HepG2 (cell line): ENCODE measurements at regions not wholly inside any gene's neighbourhood (a gene's known extent, or its start where the extent isn't known, plus 50 kb on each side); places are given as distances from the start of the nearest gene placed in this dataset.

Experiments
- ATAC-seq: fragments of 200-7000 bp; cut with Tn5 transposase; 3 replicates; pipeline ENCODE4 v1.9.1; 2020; ENCODE audit warnings: mild to moderate bottlenecking, moderate library complexity
- BruUV-seq: library from RNA; stranded (reverse); fragments of 400-500 nt; replicated peaks from 2 replicates; lab custom pipeline; 2021; lab: Mats Ljungman, UMichigan
- CTCF ChIA-PET: fragments of 300-600 bp; formaldehyde crosslinking; extraction: SDS; loops from one replicate; lab custom pipeline; 2021; ENCODE audit warnings: low total read pairs, inconsistent platforms, low intra/inter-chr PET ratio; lab: Yijun Ruan, JAX
- POLR2A ChIA-PET: fragments of 350-600 bp; sonication (Branson Sonifier 250); formaldehyde crosslinking; loops from one replicate; lab custom pipeline; 2020; ENCODE audit warnings: antibody characterized with exemption, inconsistent platforms; lab: Yijun Ruan, JAX
- DNase-seq: peaks from one replicate; pipeline ENCODE4 v3.0.0-alpha.2; 2015; ENCODE audit warnings: low spot score
- FAIRE-seq: peaks from 3 replicates; lab custom pipeline; 2011; peaks lifted over from hg19 to GRCh38; lab: Jason Lieb, UNC
- H2AFZ ChIP-seq: one replicate; pipeline ENCODE4 v1.6.1; 2011; ENCODE audit warnings: low read length, inconsistent platforms
- H3K27ac ChIP-seq: fragments of 300-600 bp; 3 replicates; pipeline ENCODE4 v1.8.0; 2011; ENCODE audit warnings: mixed run types, mild to moderate bottlenecking, mixed read lengths, low read length, inconsistent platforms; ENCODE audit not compliant: insufficient read depth; ENCODE audit errors: extremely low read length
- H3K27me3 ChIP-seq, 2 experiments: fragments of 200-600 bp in 1 of 2; 2 replicates in 1 of 2; 3 replicates in 1 of 2; pipeline versions ENCODE4 v1.6.0 to v1.8.0; 2011; ENCODE audit warnings: low read length in 2 of 2, mild to moderate bottlenecking in 2 of 2, moderate library complexity in 2 of 2, inconsistent platforms in 1 of 2; ENCODE audit not compliant: insufficient read depth in 2 of 2, control insufficient read depth in 1 of 2
- H3K36me3 ChIP-seq, 2 experiments: fragments of 200-600 bp in 1 of 2; replicated peaks in 1 of 2; 2 replicates in 1 of 2; 3 replicates in 1 of 2; pipeline versions ENCODE4 v1.5.1 to v1.8.0; 2011; ENCODE audit warnings: low read length in 2 of 2, inconsistent platforms in 1 of 2; ENCODE audit not compliant: insufficient read depth in 2 of 2, control insufficient read depth in 1 of 2
- H3K4me1 ChIP-seq: 2 replicates; pipeline ENCODE4 v1.5.1; 2012; ENCODE audit warnings: low read length, inconsistent platforms; ENCODE audit not compliant: insufficient read depth
- H3K4me2 ChIP-seq: 2 replicates; pipeline ENCODE4 v1.6.0; 2011; ENCODE audit warnings: low read depth, low read length, inconsistent platforms
- H3K4me3 ChIP-seq, 3 experiments: fragments of 200-600 bp in 1 of 3; sonication (generic), shearing (Covaris generic) in 1 of 3; replicated peaks in 1 of 3; 2 replicates each; pipeline ENCODE4 v1.5.1; 2011 to 2016; ENCODE audit warnings: low read length in 3 of 3, inconsistent platforms in 2 of 3, low read depth in 2 of 3, mild to moderate bottlenecking in 2 of 3, control low read depth in 1 of 3, mixed read lengths in 1 of 3; ENCODE audit not compliant: insufficient read depth in 1 of 3
- H3K79me2 ChIP-seq: one replicate; pipeline ENCODE4 v1.6.1; 2011; ENCODE audit warnings: low read length, inconsistent platforms; ENCODE audit not compliant: insufficient read depth
- H3K9ac ChIP-seq: 2 replicates; pipeline ENCODE4 v1.6.0; 2011; ENCODE audit warnings: mild to moderate bottlenecking, low read depth, low read length, inconsistent platforms; ENCODE audit not compliant: insufficient read depth
- H3K9me3 ChIP-seq: 2 replicates; pipeline ENCODE4 v1.5.1; 2012; ENCODE audit warnings: mild to moderate bottlenecking, low read length
- H4K20me1 ChIP-seq: 2 replicates; pipeline ENCODE4 v1.6.0; 2011; ENCODE audit warnings: inconsistent platforms, mild to moderate bottlenecking, low read length, moderate library complexity; ENCODE audit not compliant: insufficient read depth
- DRAP1 ChIP-seq: IDR thresholded peaks from 2 replicates; pipeline ENCODE4 v1.6.1; 2016; ENCODE audit warnings: missing genetic modification reagents, missing compliant biosample characterization
- IKZF1 ChIP-seq: fragments of 450-650 bp; IDR thresholded peaks from 2 replicates; pipeline ENCODE4 v1.7.1; 2016
- LCORL ChIP-seq, 2 experiments: fragments of 450-650 bp in 1 of 2; sonication (generic) in 1 of 2; formaldehyde crosslinking in 1 of 2; IDR thresholded peaks; 2 replicates each; pipeline versions ENCODE4 v1.5.0 to v1.6.1; 2017 to 2020; ENCODE audit warnings: antibody characterized with exemption in 1 of 2, missing genetic modification reagents in 1 of 2
- MED8 ChIP-seq: sonication (generic); formaldehyde crosslinking; IDR thresholded peaks from 2 replicates; pipeline ENCODE4 v1.8.1; 2023; ENCODE audit warnings: mild to moderate bottlenecking, missing genetic modification reagents; ENCODE audit not compliant: insufficient replicate concordance
- MLX ChIP-seq: IDR thresholded peaks from 2 replicates; pipeline ENCODE4 v1.6.1; 2016
- PREB ChIP-seq: sonication (generic); formaldehyde crosslinking; IDR thresholded peaks from 2 replicates; pipeline ENCODE4 v1.4.0; 2020; ENCODE audit warnings: missing genetic modification reagents
- SOX5 ChIP-seq: IDR thresholded peaks from 2 replicates; pipeline ENCODE4 v1.6.1; 2016; ENCODE audit warnings: borderline replicate concordance
- SP5 ChIP-seq: IDR thresholded peaks from 2 replicates; pipeline ENCODE4 v1.6.1; 2016; ENCODE audit warnings: low read depth, borderline replicate concordance
- SRF ChIP-seq: IDR thresholded peaks from 2 replicates; pipeline ENCODE4 v1.6.1; 2011; ENCODE audit warnings: mild to moderate bottlenecking, low read depth, low read length, moderate library complexity
- TFE3 ChIP-seq: IDR thresholded peaks from 2 replicates; pipeline ENCODE4 v1.6.1; 2016
- YEATS2 ChIP-seq: sonication (generic); formaldehyde crosslinking; IDR thresholded peaks from 2 replicates; pipeline ENCODE4 v1.4.0; 2020; ENCODE audit warnings: missing genetic modification reagents, borderline replicate concordance
- ZNF282 ChIP-seq: fragments of 450-650 bp; IDR thresholded peaks from 2 replicates; pipeline ENCODE4 v1.6.1; 2018; ENCODE audit not compliant: partially characterized antibody
- ZNF30 ChIP-seq: sonication (generic); formaldehyde crosslinking; IDR thresholded peaks from 2 replicates; pipeline ENCODE4 v1.5.0; 2020; ENCODE audit warnings: mild to moderate bottlenecking, missing genetic modification reagents
- ZNF549 ChIP-seq: sonication (generic); formaldehyde crosslinking; IDR thresholded peaks from 2 replicates; pipeline ENCODE4 v1.5.0; 2020; ENCODE audit warnings: missing genetic modification reagents
- ZNF660 ChIP-seq: sonication (generic); formaldehyde crosslinking; IDR thresholded peaks from 2 replicates; pipeline ENCODE4 v1.5.1; 2020; ENCODE audit warnings: mild to moderate bottlenecking, low read depth, missing genetic modification reagents, borderline replicate concordance
- ZNF672 ChIP-seq: sonication (generic); formaldehyde crosslinking; IDR thresholded peaks from 2 replicates; pipeline ENCODE4 v1.8.1; 2022; ENCODE audit warnings: missing genetic modification reagents
- ZNF800 ChIP-seq: sonication (generic); formaldehyde crosslinking; IDR thresholded peaks from 2 replicates; pipeline ENCODE4 v1.4.0; 2020; ENCODE audit warnings: missing genetic modification reagents
- ZSCAN31 ChIP-seq: sonication (generic); formaldehyde crosslinking; IDR thresholded peaks from 2 replicates; pipeline ENCODE4 v1.5.0; 2020; ENCODE audit warnings: low read depth, mild to moderate bottlenecking, missing genetic modification reagents
- WGBS: methylation state at CpG from one replicate; pipeline ENCODE4 v1.1.6; 2017; ENCODE audit warnings: low lambda C conversion rate; 5-methylcytosine and 5-hydroxymethylcytosine counted together
- in situ Hi-C: cut with HindIII; loops from 2 replicates; pipeline ENCODE4 v1.10.0; 2017; ENCODE audit warnings: low pct_unique_long_range_greater_than_20kb; ENCODE audit not compliant: extremely low pct_ligation_motif_present
- intact Hi-C: fragments of 100-400 bp; cut with micrococcal nuclease; formaldehyde crosslinking; loops from one replicate; pipeline ENCODE4 v1.10.0; 2022; ENCODE audit not compliant: unreplicated experiment

- Histone ChIP-seq H3K27ac (no peak overlapping the region), H3K27me3 (no peaks in the 10 kb centered on the region), H3K79me2 (no peaks in the 10 kb centered on the region), H3K4me3 (no peak overlapping the region), H2AFZ (no peak overlapping the region), H3K36me3 (no peaks in the 10 kb centered on the region), H3K9ac (no peak overlapping the region), H3K9me3 (no peaks in the 10 kb centered on the region), H3K4me1 (no peaks in the 10 kb centered on the region), H3K4me2 (no peak overlapping the region), H4K20me1 (no peaks in the 10 kb centered on the region)
- no peak for DNase-seq
- no peak for ATAC-seq
- no peak for TF ChIP-seq DRAP1 (CRISPR knock-in tag)
- TF ChIP-seq LCORL (IDR thresholded peaks at IDR 0.05): no peak
- TF ChIP-seq LCORL (CRISPR knock-in tag; IDR thresholded peaks at IDR 0.05): no peak
- no peak for TF ChIP-seq MLX (CRISPR knock-in tag)
- TF ChIP-seq ZNF30 (CRISPR knock-in tag): no peak
- no peak for TF ChIP-seq ZNF672 (CRISPR knock-in tag)
- no peak for TF ChIP-seq PREB (CRISPR knock-in tag)
- no peak for TF ChIP-seq SOX5 (CRISPR knock-in tag)
- TF ChIP-seq SRF: no peak
- no peak for TF ChIP-seq ZNF800 (CRISPR knock-in tag)
- no peak for TF ChIP-seq SP5
- TF ChIP-seq ZNF282: no peak
- TF ChIP-seq ZSCAN31 (CRISPR knock-in tag): no peak
- TF ChIP-seq MED8 (CRISPR knock-in tag): no peak
- no peak for TF ChIP-seq YEATS2 (CRISPR knock-in tag)
- TF ChIP-seq IKZF1: no peak
- TF ChIP-seq ZNF549 (CRISPR knock-in tag): no peak
- TF ChIP-seq TFE3 (CRISPR knock-in tag): no peak
- no peak for TF ChIP-seq ZNF660
- 41% methylated on average over 11 of the region's 11 CpGs for WGBS
- ChIA-PET POLR2A (no interaction called here), CTCF (no interaction called here)
- in situ Hi-C loops (no loop called here), intact Hi-C loops (loop anchor here (10.0 kb wide), 1 partner anchor 1774 kb away; the partner anchor contains the start of gene PPIA)
- no TSS peak for BruUV-seq
- FAIRE-seq: no peak
Observed at GRCh38 chr7:46568420-46569132, 647.5 kb upstream of the IGFBP3 start.
